GM12892 (cell line): ENCODE measurements at regions not wholly inside any gene's neighbourhood (a gene's known extent, or its start where the extent isn't known, plus 50 kb on each side); places are given as distances from the start of the nearest gene placed in this dataset.

Experiments
- POLR2A ChIP-seq: IDR thresholded peaks from 2 replicates; pipeline ENCODE4 v1.6.1; 2011; ENCODE audit warnings: low read depth, low read length, control low read depth
- POLR2AphosphoS5 ChIP-seq: IDR thresholded peaks from 2 replicates; pipeline ENCODE4 v1.6.1; 2011; ENCODE audit warnings: low read depth, low read length, control low read depth

DNA sequence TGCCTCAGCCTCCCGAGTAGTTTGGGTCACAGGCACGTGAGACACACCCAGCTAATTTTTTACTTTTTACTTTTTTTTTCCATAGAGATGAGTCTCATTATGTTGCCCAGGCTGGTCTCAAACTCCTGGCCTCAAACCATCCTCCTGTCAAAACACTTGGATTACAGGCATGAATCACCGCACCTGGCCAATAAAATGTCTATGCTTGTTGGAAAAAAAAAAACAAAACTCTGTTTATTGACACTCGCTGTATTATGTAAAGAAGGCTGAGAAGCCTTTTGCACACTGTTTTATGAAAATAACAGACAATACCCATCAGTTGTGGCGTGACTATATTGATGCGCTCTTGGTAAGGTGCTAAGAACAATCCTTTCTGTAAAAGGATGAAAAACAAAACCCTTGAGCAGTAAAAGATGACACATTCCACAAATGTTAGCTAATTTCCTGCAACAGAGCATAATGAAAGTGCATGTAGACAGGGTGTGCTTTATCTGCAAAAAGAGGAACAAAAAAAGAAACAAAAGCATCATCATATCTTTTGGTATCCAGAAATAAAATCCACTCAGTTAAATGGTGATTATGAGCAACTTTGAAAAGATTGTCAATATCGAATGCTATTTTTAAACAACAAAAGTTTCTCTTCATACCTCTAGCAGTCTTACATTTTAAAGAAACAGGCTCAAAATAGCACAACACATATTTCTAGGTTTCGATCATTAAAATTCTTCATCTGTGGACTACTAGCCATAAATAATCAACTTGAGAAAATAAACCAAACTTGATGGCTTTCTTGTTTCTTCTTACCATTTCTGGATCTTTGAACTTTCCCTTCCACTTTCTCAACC is 108.3 kb upstream of the PHACTR1 start:
- TF ChIP-seq POLR2AphosphoS5 (no peak), POLR2A (no peak)
